Osteocyte (in vitro differentiated cells): ENCODE measurements at regions not wholly inside any gene's neighbourhood (a gene's known extent, or its start where the extent isn't known, plus 50 kb on each side); places are given as distances from the start of the nearest gene placed in this dataset.

Experiments used
- DNase-seq: peaks from one replicate; pipeline ENCODE4 v3.0.0; 2021; ENCODE audit warnings: mixed read lengths; ENCODE audit not compliant: unreplicated experiment; ENCODE audit errors: extremely low spot score
- H3K27ac Mint-ChIP-seq: one replicate; pipeline ENCODE4 v1.8.0; 2021; ENCODE audit warnings: mild to moderate bottlenecking, mixed read lengths; ENCODE audit not compliant: unreplicated experiment
- H3K27me3 Mint-ChIP-seq: one replicate; pipeline ENCODE4 v1.8.0; 2021; ENCODE audit warnings: mixed read lengths; ENCODE audit not compliant: unreplicated experiment
- H3K36me3 Mint-ChIP-seq: one replicate; pipeline ENCODE4 v1.8.0; 2021; ENCODE audit warnings: mixed read lengths; ENCODE audit not compliant: unreplicated experiment
- H3K4me1 Mint-ChIP-seq: one replicate; pipeline ENCODE4 v1.8.0; 2021; ENCODE audit warnings: mixed read lengths; ENCODE audit not compliant: unreplicated experiment
- H3K4me3 Mint-ChIP-seq: one replicate; pipeline ENCODE4 v1.8.0; 2021; ENCODE audit warnings: mild to moderate bottlenecking, moderate library complexity, mixed read lengths; ENCODE audit not compliant: unreplicated experiment
- H3K9me3 Mint-ChIP-seq: one replicate; pipeline ENCODE4 v1.8.0; 2021; ENCODE audit warnings: mixed read lengths; ENCODE audit not compliant: unreplicated experiment
- TF ChIP-seq, protein P1 (sequence below): fragments of 200-600 bp; sonication (generic); IDR thresholded peaks from 2 replicates; pipeline ENCODE4 v1.5.0; 2021; ENCODE audit warnings: antibody characterized with exemption, mild to moderate bottlenecking, moderate library complexity

- Mint-ChIP-seq H3K4me1 (no peaks in the 10 kb centered on the region), H3K4me3 (no peak overlapping the region), H3K27ac (no peak overlapping the region), H3K27me3 (no peaks in the 10 kb centered on the region), H3K9me3 (peaks cover 6% of the 10 kb centered on the region), H3K36me3 (no peaks in the 10 kb centered on the region)
- TF ChIP-seq, protein P1, sequence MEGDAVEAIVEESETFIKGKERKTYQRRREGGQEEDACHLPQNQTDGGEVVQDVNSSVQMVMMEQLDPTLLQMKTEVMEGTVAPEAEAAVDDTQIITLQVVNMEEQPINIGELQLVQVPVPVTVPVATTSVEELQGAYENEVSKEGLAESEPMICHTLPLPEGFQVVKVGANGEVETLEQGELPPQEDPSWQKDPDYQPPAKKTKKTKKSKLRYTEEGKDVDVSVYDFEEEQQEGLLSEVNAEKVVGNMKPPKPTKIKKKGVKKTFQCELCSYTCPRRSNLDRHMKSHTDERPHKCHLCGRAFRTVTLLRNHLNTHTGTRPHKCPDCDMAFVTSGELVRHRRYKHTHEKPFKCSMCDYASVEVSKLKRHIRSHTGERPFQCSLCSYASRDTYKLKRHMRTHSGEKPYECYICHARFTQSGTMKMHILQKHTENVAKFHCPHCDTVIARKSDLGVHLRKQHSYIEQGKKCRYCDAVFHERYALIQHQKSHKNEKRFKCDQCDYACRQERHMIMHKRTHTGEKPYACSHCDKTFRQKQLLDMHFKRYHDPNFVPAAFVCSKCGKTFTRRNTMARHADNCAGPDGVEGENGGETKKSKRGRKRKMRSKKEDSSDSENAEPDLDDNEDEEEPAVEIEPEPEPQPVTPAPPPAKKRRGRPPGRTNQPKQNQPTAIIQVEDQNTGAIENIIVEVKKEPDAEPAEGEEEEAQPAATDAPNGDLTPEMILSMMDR = no peak
- DNase-seq = no peak
Measured at GRCh38 chr10:107706096-107706725, 541.7 kb upstream of the SORCS1 start.

DNA sequence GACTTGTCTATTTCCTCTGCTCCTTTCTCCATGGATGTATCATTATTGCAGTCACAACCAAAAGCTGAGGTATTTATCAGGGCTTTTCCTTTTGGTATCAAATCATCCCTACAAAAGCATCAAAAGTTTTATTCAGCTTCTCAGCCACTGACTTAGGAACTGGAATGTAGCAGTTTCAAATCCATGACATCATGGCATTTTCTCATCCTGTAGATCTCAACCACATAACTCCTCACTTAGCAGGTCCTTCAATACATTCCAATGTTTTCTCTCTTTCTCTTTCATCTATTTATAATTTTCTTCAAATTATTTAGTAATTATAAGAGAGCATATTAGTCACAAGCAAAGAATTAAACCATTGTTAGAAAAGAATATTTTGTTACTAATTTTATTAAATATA, 537.4 kb upstream of the SORCS1 start:
- H3K36me3 Mint-ChIP-seq = no peaks in the 10 kb centered on the region
- no peak overlapping the region for H3K4me3 Mint-ChIP-seq
- no peak for DNase-seq
- TF ChIP-seq, protein P1 = no peak
- no peak overlapping the region for H3K27ac Mint-ChIP-seq
- no peaks in the 10 kb centered on the region for H3K27me3 Mint-ChIP-seq
- H3K9me3 Mint-ChIP-seq = peaks cover 4% of the 10 kb centered on the region
- H3K4me1 Mint-ChIP-seq = no peaks in the 10 kb centered on the region

DNA sequence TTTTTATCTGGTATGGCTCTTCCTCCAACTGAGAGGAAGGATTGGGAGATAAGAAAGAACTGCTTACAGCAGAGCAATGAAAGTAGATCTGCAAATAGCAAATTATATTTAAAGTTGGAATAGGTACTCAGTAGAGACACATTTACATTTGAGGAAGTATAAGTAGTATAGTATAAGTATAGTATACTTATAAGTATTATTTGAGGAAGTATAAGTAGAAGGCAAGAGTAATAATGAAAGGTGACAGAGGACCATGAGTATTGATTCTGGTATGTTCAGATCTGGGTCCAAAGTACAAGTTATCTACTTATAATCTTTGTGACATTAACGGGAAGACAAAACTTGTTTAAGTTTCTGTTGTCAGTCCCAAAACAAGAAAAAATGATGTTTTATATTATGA, 527.6 kb upstream of the SORCS1 start:
- DNase-seq = no peak
- Mint-ChIP-seq H3K9me3 (peaks cover 18% of the 10 kb centered on the region), H3K36me3 (no peaks in the 10 kb centered on the region), H3K4me3 (no peak overlapping the region), H3K27me3 (no peaks in the 10 kb centered on the region), H3K27ac (no peak overlapping the region), H3K4me1 (peaks cover 2% of the 10 kb centered on the region)
- TF ChIP-seq, protein P1 = no peak

- Mint-ChIP-seq H3K36me3 (no peaks in the 10 kb centered on the region), H3K4me1 (no peaks in the 10 kb centered on the region), H3K27ac (no peak overlapping the region), H3K4me3 (no peak overlapping the region), H3K9me3 (peaks cover 27% of the 10 kb centered on the region), H3K27me3 (no peaks in the 10 kb centered on the region)
- no peak for DNase-seq
- TF ChIP-seq, protein P1 = no peak
Measured at GRCh38 chr10:107689323-107689722, 524.8 kb upstream of the SORCS1 start.

GRCh38 chr10:107687701-107688100, 523.2 kb upstream of the SORCS1 start:
- H3K27ac Mint-ChIP-seq = no peak overlapping the region
- no peaks in the 10 kb centered on the region for H3K4me1 Mint-ChIP-seq
- TF ChIP-seq, protein P1 = no peak
- H3K27me3 Mint-ChIP-seq = no peaks in the 10 kb centered on the region
- H3K4me3 Mint-ChIP-seq = no peak overlapping the region
- no peaks in the 10 kb centered on the region for H3K36me3 Mint-ChIP-seq
- H3K9me3 Mint-ChIP-seq = peaks cover 31% of the 10 kb centered on the region
- no peak for DNase-seq
